GM19467 (cell line): ENCODE measurements at regions not wholly inside any gene's neighbourhood (a gene's known extent, or its start where the extent isn't known, plus 50 kb on each side); places are given as distances from the start of the nearest gene placed in this dataset.
"Not testable (repeated sequence)": the region's sequence is repeated elsewhere in the genome, so short reads cannot be mapped to it uniquely, and the experiment has no call there.

Experiments used
- ATAC-seq: cut with Tn5 transposase; IDR thresholded peaks from one replicate; pipeline ENCODE4 v1.9.1; 2021; ENCODE audit warnings: mild to moderate bottlenecking, moderate library complexity; ENCODE audit not compliant: unreplicated experiment

DNA sequence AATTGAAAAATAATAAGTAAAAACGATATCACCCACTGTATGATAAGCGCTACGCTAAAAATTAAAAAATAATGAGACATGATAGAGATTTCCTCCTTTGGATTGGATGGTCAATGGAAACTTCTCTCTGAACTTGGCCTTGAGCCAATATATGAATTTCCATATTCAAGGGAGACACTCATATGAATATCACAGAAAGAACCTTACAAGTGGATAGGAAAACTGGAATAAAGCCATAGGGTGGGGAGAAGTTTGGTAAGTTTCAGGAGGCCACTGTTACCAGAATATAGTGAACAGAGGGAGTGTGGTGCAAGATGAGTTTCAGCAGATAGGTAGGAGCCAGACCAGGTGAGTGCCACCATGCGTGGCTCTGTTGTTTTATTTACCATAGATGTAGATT, 147.2 kb downstream of the SEM1 start:
- no peak for ATAC-seq

DNA sequence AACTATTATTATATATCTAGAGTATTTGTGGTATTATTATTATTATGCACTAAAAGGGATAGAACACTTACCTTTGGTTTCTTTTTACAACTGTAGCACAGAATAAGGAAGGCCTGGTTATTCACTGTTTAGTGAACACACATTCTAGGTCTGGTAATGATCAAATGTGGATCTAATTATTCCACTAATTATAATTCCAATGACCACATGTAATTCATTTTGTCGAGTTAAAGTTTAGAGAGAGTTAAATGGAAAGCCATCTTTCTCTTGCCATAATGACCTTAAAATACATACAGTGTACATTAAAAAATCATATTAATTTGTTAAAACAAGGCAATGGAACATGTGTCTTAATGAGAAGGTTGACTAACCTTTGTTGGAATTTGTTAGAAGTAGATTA, 147.8 kb downstream of the SEM1 start:
- ATAC-seq = no peak

DNA sequence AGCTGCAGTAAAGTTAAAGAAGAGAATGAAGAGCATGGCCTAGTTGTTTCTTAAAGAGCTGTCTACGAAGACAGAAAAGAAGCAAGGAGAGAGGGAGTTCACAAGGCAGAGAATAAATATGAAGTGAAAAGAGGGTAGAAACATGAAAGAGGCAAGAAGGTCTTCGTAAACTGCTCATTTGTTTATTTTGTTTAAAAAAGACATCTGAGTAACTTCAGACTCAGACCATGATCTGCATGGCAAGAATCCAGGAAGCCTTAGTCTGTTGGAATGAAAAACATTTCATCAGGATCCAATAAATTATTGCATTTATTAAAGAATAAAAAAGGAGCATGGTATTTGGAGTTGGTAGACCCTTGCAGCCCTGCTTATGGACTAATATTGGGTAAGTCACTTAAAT, 151.1 kb downstream of the SEM1 start:
- no peak for ATAC-seq

DNA sequence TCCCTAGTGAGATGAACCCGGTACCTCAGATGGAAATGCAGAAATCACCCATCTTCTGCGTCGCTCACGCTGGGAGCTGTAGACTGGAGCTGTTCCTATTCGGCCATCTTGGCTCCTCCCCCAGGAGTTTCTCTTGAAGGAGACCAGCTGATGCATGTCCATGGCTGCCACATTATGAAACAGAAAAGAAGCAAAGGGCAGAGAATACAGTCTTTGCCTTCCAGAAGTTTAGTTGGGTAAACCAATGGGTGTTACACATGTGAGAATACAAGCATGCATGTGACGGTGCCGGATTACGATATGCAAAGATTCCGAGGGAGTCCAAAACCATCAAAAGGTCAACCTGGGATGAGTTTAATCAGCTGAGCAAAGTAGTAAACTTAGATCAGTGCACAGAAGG, 151.6 kb downstream of the SEM1 start:
- ATAC-seq = no peak

DNA sequence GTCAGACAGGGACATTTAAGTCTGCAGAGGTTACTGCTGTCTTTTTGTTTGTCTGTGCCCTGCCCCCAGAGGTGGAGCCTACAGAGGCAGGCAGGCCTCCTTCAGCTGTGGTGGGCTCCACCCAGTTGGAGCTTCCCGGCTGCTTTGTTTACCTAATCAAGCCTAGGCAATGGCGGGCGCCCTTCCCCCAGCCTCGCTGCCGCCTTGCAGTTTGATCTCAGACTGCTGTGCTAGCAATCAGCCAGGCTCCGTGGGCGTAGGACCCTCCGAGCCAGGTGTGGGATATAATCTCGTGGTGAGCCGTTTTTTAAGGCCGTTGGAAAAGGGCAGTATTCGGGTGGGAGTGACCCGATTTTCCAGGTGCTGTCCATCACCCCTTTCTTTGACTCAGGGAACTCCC, 152.0 kb downstream of the SEM1 start:
- not testable (repeated sequence) for ATAC-seq

DNA sequence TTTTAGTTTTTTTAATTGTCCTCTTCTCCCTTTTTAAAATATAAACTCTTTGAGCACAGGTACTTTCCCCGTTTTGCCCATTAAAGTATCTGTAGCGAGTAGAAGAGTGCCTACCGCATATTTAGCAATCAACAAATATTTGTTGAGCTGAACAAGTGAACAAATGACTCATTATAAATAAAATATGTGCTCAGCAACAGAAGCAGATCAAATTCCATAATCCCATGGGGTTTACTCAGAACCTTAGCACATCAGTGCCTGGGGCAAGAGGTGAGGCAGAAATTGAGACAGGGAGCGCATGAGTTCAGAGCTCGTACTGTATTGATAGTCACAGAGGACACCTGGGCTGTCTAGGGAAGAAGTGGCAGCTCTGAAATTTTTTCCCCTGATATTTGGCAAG, 161.0 kb downstream of the SEM1 start:
- no peak for ATAC-seq

DNA sequence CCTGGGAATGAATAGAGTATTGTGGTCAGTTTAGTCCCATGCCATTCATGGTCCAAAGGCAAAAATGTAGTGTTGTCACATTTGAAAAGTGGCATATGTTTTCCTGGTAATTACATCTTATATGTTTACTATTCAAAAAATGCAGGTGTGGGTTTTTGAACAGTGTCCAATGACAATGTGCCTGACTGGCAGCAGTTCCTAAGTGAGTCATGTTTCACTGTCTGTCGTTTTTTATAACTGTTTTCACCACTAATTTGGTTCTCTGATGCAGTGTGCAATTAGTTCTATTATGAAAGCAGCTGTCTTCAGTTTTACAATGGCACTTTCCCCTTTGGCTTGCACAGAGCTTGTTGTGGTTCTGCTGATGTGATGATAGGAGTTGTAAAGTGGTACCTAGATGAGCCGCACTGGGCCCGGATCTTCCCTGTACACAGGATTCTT, 162.3 kb downstream of the SEM1 start:
- ATAC-seq = no peak

DNA sequence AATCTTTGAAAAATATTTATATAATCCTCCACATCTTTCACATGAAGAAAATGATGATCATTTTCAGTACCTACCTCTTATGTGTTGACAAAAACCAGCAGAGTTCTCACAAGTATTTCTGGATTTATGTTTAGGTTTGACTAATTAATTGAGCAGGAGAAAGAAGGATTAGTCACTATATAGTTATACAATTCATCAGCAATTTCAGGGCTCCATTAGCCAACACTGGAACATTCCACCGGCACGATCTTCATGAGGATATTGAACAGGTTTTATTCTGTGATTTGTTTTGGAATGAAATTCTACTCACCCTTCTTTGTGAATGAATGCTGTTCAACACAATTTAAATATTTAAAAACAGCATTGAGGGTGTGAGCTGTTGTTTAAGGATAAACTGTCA, 163.2 kb downstream of the SEM1 start:
- no peak for ATAC-seq

DNA sequence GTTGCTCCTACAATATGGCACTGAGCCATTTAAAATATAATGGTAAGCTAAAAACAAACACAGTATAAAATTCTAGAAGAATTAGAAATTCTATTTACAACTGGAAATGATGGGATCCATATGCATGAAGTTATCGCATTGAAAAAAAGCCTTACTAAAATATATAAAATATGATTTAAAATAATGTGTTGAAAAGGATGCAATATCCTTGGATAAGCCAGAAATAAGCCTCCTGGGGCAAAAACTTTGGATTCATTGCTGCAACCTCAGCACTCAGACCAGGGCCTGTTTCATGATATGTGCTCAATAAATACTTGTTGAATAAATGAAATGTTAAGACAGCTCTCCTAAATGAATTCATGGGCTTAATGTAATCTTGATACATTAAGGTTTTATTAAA, 170.2 kb downstream of the SEM1 start:
- no peak for ATAC-seq

DNA sequence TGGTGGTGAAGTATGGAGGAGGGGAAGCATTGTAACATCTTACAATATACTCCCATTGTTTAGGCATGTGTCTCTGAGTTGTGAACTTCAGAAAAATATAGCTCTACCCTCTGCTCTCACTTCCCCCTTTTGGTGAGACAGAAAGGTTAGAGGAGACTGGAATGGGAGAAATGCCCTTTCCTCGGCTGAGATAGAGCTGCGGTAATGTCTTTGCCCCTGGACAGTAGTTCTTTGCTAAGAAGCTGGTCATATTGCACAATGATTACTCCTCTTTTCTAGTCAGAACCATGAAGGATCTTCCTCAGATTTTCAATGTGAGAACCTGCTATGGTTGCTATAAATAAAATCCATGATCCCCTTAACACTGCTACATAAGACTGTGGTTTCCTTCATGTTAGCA, 171.0 kb downstream of the SEM1 start:
- no peak for ATAC-seq

DNA sequence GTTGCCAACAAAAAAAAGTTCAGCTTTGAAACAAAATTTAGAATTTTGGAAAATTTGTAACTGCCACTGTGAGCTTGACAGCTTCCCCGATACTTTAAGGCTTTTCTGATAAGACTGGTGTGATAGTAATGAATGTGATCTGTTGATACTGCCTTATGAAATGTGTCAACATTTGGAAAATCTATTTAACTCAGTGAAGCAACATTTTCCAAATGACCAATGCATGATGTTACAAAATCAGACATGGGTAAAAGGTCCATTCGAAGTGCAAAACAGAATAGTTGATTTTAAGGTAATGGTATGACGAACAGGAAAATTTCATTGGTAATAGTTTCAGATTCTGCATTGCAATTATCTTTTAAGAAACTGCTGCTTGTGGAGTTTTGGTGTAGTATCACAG, 175.4 kb downstream of the SEM1 start:
- no peak for ATAC-seq

DNA sequence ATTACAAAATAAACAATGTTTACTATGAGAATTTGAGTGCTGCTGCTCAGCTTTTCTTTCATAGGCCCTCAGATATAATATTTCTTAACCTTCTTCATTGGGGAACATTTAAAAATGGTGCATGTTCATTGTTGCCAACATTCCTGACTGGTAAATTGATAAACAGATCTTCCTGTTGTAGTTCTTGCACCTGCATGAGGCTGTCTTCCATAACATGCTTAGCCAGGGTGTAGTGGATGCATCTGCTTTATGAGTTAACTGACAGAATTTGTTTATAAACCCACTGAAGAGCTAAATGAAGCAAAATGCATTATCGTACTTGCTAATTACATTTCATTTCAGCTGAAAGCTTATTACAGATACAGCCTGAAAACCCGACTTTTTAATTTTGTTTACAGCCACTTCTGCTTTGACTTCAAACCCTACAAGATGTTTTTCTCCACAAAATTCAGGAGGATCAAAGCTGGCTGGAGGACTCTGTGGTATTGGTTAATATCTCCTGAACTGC, 177.2 kb downstream of the SEM1 start:
- ATAC-seq = no peak

DNA sequence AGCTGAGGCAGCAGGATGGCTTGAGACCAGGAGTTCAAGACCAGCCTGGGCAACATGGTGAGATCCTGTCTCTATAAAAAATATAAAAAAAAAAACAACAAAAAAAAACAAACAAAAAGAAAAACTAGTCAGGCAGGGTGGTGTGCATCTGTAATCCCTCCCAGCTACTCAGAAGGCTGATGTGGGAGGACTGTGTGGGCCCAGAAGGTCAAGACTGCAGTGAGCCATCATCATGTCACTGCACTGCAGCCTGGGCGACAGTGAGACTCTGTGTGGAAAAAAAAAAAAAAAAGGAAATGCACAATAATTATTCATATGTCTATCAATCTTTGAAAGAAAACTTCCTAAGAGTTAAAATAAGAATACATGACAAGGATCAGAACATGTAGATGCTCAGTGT, 178.3 kb downstream of the SEM1 start:
- ATAC-seq = no peak

DNA sequence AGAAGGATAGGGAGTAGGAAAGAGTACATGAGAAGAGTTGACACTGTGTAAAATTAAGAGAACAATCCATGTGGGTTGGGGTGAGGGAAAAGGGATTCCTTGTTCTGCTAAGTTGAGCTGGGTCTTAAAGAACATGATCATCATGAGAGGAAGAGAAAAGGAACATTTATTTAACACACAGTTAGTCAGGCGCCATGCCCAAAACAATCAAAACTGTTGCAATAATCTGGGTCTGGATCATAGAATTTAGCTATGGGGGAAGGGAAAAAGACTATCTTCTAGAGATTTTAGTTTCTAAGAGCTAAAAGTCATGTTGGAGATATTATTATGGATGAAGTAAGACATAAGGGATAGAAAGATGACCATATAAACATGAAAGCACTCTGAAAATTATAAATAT, 178.9 kb downstream of the SEM1 start:
- ATAC-seq = no peak

DNA sequence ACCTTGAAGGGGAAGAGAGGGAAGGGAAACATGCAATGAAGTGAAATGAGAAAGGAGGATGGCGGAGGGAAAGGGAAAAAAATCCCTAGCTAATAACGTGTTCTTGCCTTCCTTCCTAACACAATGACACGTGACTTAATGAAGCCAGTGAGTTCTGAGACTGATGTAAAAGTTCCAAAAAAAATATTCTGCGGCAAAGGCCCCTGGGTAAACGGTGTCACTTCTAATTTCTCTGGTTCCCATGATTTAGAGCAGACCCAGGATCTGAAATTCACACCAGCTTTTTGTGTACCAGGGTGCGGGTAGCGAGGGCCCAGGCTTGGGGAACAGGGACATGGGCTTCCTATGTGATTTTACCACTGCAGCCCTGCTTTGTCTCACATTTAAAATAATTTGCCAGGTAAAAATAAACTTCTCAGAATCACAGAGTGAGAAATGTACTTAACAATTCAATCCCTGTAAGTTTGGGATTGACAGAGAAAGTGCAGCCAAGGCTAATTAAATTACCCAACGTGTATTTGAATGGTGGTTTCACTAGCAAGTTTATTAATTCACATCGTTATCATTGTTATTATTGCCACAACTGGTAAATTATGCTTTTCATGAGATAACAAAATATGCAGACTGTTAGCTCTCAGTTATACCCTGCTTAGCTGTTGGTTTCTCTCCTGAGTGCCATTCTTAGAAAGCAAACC, 182.4 kb downstream of the SEM1 start:
- ATAC-seq = no peak

DNA sequence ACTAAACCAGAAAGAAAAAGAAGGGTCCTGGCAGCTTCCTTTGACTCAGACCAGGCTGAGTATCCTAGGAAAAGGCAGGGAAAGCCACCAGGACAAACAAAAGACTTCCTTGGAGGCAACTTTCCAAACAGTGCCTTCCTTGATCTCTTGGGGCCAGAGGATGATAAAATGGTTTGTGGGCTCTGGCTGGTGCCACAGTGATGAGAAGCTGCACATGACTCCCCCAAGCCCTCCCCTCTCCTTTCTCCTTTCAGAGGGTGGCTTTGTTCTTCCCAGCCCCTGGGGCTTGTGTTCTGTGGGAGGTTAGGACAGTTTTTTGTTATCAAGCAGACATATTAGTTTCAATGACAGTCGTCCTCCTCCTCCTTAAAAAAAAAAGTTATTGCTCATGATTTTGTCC, 183.2 kb downstream of the SEM1 start:
- no peak for ATAC-seq

DNA sequence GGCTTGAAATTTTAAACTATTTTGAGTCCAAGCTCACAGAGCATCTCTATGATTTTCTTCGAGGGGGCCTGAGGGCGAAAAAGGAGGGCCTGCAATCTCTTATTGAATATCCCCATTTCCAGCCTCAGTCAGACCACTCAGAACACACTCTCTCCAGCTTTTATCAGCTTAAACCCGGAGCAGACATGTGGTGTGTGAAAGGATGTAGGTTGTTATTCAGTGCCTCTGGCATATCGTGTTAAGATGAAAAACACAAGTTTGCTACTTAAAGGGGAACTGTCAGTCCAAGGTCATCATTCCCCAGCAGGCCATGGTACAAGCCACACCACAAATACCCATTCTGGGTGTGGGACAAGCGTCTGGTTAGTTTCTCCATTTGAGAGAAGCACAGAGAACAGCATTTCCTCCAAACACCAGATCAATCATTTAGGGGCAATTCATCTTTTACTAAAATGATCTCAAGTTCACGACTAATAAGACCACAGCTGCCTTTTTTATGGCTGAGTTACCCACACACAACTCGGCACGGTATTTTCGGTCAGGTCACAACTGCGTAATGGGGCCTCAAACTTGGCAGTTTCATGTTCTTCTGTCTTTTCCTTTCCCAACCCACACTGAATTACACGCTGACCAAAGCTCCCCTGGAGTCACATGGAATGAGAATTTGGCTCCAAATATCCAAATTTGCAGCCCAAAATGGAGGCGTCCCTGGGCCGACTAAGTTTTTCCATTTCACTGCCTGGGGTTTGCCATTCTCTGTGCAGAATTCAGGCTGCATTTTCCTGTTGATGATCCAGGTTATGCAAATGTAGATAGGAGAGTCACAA, 188.4 kb downstream of the SEM1 start:
- ATAC-seq = no peak

DNA sequence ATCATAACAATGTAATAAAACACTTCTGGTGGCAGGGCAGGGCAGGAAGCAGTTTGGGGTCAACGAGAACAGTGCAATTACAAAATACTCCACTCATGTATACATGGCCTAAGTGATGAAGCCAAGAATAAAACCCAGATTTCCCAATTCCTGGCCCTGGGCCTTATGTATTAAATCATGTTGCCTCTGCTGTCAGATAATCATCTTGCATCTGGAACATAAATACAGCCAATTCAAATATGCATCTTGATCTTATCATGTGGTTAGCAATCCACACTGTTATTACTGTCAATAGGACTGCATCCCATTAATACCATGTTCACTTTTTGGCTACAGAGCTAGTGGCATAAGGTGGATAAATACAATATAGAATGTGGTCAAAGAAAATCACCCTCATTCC, 186.5 kb upstream of the SLC25A13 start:
- no peak for ATAC-seq

DNA sequence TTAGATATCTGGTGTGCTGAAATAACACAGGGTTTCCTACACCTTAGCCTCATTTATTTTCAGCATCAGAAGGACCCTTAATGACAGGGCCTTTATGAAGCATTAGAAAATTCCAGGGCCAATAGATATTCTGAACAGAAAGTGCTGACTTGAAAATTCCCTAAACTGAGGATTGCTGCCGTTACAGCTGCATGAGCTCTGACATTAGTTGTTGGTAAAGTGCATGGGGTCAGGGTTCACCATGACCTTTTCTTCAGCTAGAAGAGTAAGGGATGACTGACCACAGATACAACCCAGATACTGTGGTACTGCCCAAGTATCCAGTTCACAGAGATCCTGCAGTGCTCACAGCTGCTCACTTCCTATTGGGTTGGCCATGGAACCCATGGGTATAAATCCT, 181.7 kb upstream of the SLC25A13 start:
- no peak for ATAC-seq

DNA sequence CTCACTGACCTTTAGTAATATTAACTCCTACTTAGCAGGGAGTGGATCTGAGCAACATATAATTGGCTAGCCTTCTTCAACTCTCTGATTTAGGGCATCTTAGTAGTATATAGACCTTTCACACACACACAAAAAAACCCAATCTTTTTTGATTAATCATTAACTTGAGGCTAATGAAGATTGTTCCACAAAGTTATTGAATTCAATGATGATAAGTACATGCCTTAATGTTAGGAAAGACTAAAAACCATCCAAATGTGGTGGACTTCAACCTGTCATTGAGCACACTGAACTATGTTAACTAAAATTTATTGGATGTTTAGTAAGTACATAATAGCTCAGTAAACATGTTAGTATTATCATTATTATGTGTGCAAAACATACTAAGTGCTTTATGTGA, 179.4 kb upstream of the SLC25A13 start:
- ATAC-seq = no peak

DNA sequence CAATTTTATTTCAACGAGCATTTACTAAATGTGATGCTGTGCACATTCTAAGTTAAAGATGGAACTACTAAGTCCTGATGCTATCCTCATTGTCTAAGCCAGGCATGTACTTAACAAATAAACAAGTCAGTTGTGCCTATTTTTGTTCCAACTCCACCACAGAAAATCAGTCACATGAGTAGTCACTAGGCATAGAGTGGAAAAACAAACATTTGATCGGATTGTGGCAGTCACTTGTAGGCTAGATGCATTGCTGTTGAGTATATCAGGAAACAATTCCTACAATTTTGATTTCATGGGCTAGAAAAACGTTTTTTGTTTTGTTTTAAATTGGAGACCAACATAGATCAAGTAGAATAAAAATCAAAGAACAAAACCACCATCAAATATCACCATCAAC, 177.6 kb upstream of the SLC25A13 start:
- no peak for ATAC-seq

DNA sequence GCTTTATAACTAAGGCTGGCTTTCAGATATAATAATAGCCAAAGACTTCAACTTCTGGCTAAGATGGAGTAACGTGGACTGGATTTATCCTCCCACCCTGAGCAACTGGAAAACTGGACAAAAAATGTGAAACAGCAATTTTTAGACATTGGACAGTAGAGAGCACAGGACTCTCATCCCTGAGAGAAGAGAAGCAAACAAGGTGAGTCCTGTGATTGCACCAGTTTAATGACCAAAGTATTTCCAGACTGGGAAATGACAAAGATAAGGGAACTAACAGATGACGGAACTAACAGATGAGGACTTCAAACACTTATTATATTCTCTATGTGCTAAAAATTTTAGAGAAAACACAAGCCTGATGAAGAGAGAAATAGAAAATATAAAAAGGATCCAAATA, 175.7 kb upstream of the SLC25A13 start:
- no peak for ATAC-seq
